H9 (cell line): ENCODE measurements at regions not wholly inside any gene's neighbourhood (a gene's known extent, or its start where the extent isn't known, plus 50 kb on each side); places are given as distances from the start of the nearest gene placed in this dataset.

Experiments
- DNase-seq: peaks from one replicate; pipeline ENCODE4 v3.0.0-alpha.2; 2017
- H2AFZ ChIP-seq: one replicate; pipeline ENCODE4 v1.6.1; 2013; ENCODE audit warnings: mild to moderate bottlenecking, low read length, control low read depth, moderate library complexity
- H2AK5ac ChIP-seq: 2 replicates; pipeline ENCODE4 v1.6.1; 2013; ENCODE audit warnings: low read length, control low read depth, mixed read lengths; ENCODE audit not compliant: insufficient read length
- H2BK120ac ChIP-seq: one replicate; pipeline ENCODE4 v1.6.1; 2013; ENCODE audit warnings: low read depth, mild to moderate bottlenecking, low read length, control low read depth, inconsistent platforms; ENCODE audit not compliant: poor library complexity, severe bottlenecking
- H2BK12ac ChIP-seq: 2 replicates; pipeline ENCODE4 v1.6.1; 2013; ENCODE audit warnings: low read length, control low read depth, mixed read lengths, low read depth; ENCODE audit not compliant: insufficient read length
- H2BK15ac ChIP-seq: 2 replicates; pipeline ENCODE4 v1.6.1; 2013; ENCODE audit warnings: low read depth, low read length, control low read depth
- H2BK20ac ChIP-seq: one replicate; pipeline ENCODE4 v1.6.1; 2013; ENCODE audit warnings: low read depth, mild to moderate bottlenecking, low read length, control low read depth, inconsistent platforms; ENCODE audit not compliant: poor library complexity, severe bottlenecking
- H2BK5ac ChIP-seq: 2 replicates; pipeline ENCODE4 v1.6.1; 2013; ENCODE audit warnings: low read length, control low read depth, mixed read lengths; ENCODE audit not compliant: insufficient read length
- H3K14ac ChIP-seq: 2 replicates; pipeline ENCODE4 v1.6.1; 2013; ENCODE audit warnings: low read length, control low read depth; ENCODE audit not compliant: insufficient read depth
- H3K18ac ChIP-seq: 2 replicates; pipeline ENCODE4 v1.6.1; 2013; ENCODE audit warnings: low read depth, mild to moderate bottlenecking, mixed read lengths, low read length, control low read depth; ENCODE audit not compliant: insufficient read length
- H3K23ac ChIP-seq: 2 replicates; pipeline ENCODE4 v1.6.1; 2013; ENCODE audit warnings: low read length, control low read depth, mixed read lengths, low read depth; ENCODE audit not compliant: insufficient read length
- H3K23me2 ChIP-seq: 2 replicates; pipeline ENCODE4 v1.6.1; 2013; ENCODE audit warnings: low read depth, mild to moderate bottlenecking, mixed read lengths, low read length, control low read depth; ENCODE audit not compliant: insufficient read length, poor library complexity, severe bottlenecking
- H3K27ac ChIP-seq: 2 replicates; pipeline ENCODE4 v1.5.1; 2013; ENCODE audit warnings: low read length, control low read depth, mixed read lengths, low read depth; ENCODE audit not compliant: insufficient read length
- H3K27me3 ChIP-seq: 2 replicates; pipeline ENCODE4 v1.6.1; 2013; ENCODE audit warnings: low read length, control low read depth, inconsistent platforms; ENCODE audit not compliant: insufficient read depth
- H3K4ac ChIP-seq: 2 replicates; pipeline ENCODE4 v1.6.1; 2013; ENCODE audit warnings: low read depth, mild to moderate bottlenecking, control low read depth, inconsistent platforms, low read length, moderate library complexity
- H3K4me1 ChIP-seq: 2 replicates; pipeline ENCODE4 v1.6.1; 2013; ENCODE audit warnings: low read length, control low read depth, inconsistent platforms; ENCODE audit not compliant: insufficient read depth
- H3K4me2 ChIP-seq: 2 replicates; pipeline ENCODE4 v1.6.1; 2013; ENCODE audit warnings: low read length, control low read depth, mixed read lengths; ENCODE audit not compliant: insufficient read length, insufficient read depth
- H3K56ac ChIP-seq: 2 replicates; pipeline ENCODE4 v1.6.1; 2013; ENCODE audit warnings: low read depth, mild to moderate bottlenecking, mixed read lengths, low read length, control low read depth; ENCODE audit not compliant: insufficient read length
- H3K79me1 ChIP-seq: 2 replicates; pipeline ENCODE4 v1.6.1; 2013; ENCODE audit warnings: low read depth, mild to moderate bottlenecking, moderate library complexity, low read length, control low read depth, inconsistent platforms; ENCODE audit not compliant: insufficient read depth, poor library complexity, severe bottlenecking
- H3K79me2 ChIP-seq: 2 replicates; pipeline ENCODE4 v1.6.1; 2013; ENCODE audit warnings: low read length, control low read depth, inconsistent platforms; ENCODE audit not compliant: insufficient read depth
- H3K9ac ChIP-seq: 2 replicates; pipeline ENCODE4 v1.6.1; 2013; ENCODE audit warnings: low read length, control low read depth, mixed read lengths; ENCODE audit not compliant: insufficient read length; ENCODE audit errors: extremely low read depth
- H3K9me3 ChIP-seq: one replicate; pipeline ENCODE4 v1.6.1; 2013; ENCODE audit warnings: low read depth, low read length, inconsistent platforms; ENCODE audit not compliant: control insufficient read depth
- H3T11ph ChIP-seq: one replicate; pipeline ENCODE4 v1.6.1; 2013; ENCODE audit warnings: mild to moderate bottlenecking, low read length, control low read depth, inconsistent platforms
- H4K20me1 ChIP-seq: one replicate; pipeline ENCODE4 v1.6.1; 2013; ENCODE audit not compliant: control insufficient read depth, insufficient read length, insufficient read depth
- H4K5ac ChIP-seq: 2 replicates; pipeline ENCODE4 v1.6.1; 2013; ENCODE audit warnings: low read depth, mild to moderate bottlenecking, mixed read lengths, low read length, control low read depth; ENCODE audit not compliant: insufficient read length
- H4K8ac ChIP-seq: replicated peaks from 2 replicates; pipeline ENCODE4 v1.6.1; 2013; ENCODE audit warnings: low read length, control low read depth, mixed read lengths, low read depth; ENCODE audit not compliant: insufficient read length
- H4K91ac ChIP-seq: 2 replicates; pipeline ENCODE4 v1.6.1; 2013; ENCODE audit warnings: low read depth, mild to moderate bottlenecking, moderate library complexity, mixed read lengths, low read length, control low read depth; ENCODE audit not compliant: insufficient read length
- H3K27ac Mint-ChIP-seq, 3 experiments: 2 replicates in 2 of 3; 3 replicates in 1 of 3; pipeline ENCODE4 v1.8.0; 2020 to 2021; ENCODE audit warnings: mixed read lengths in 3 of 3, mild to moderate bottlenecking in 1 of 3, moderate library complexity in 1 of 3
- H3K27me3 Mint-ChIP-seq: 2 replicates; pipeline ENCODE4 v1.8.0; 2021; ENCODE audit warnings: low read depth, mild to moderate bottlenecking, moderate library complexity, mixed read lengths
- H3K36me3 Mint-ChIP-seq, 3 experiments: 2 replicates in 2 of 3; 3 replicates in 1 of 3; pipeline ENCODE4 v1.8.0; 2020 to 2021; ENCODE audit warnings: low read depth in 3 of 3, mixed read lengths in 3 of 3; ENCODE audit not compliant: insufficient read depth in 1 of 3
- H3K4me1 Mint-ChIP-seq, 2 experiments: 2 replicates each; pipeline ENCODE4 v1.8.0; 2020; ENCODE audit warnings: mixed read lengths in 2 of 2
- H3K4me3 Mint-ChIP-seq, 2 experiments: 2 replicates in 1 of 2; 3 replicates in 1 of 2; pipeline ENCODE4 v1.8.0; 2020 to 2021; ENCODE audit warnings: mild to moderate bottlenecking in 2 of 2, mixed read lengths in 2 of 2, moderate library complexity in 1 of 2
- H3K9me3 Mint-ChIP-seq, 2 experiments: 2 replicates in 1 of 2; 3 replicates in 1 of 2; pipeline ENCODE4 v1.8.0; 2020; ENCODE audit warnings: mild to moderate bottlenecking in 2 of 2, mixed read lengths in 2 of 2, moderate library complexity in 1 of 2
- WGBS: extraction: QIAGEN DNeasy Blood & Tissue Kit; methylation state at CpG from one replicate; pipeline ENCODE4 v1.1.7; 2013; ENCODE audit warnings: missing lambda C conversion rate, low lambda C conversion rate, mixed read lengths; ENCODE audit not compliant: insufficient read length; ENCODE audit errors: extremely low coverage; 5-methylcytosine and 5-hydroxymethylcytosine counted together
- TF ChIP-seq, protein P1 (sequence below): fragments of 200-600 bp; sonication (generic); conservative IDR thresholded peaks from 3 replicates; pipeline ENCODE4 v1.8.0; 2021; ENCODE audit warnings: antibody characterized with exemption, mild to moderate bottlenecking

GRCh38 chr5:44697025-44697424, 111.7 kb upstream of the MRPS30 start:
- H3K27ac Mint-ChIP-seq = 0 out of 7 replicates have a peak overlapping the region, but pooled peaks of 1 of the 3 experiments have one; percentile 29
- no peak overlapping the region for H2BK5ac ChIP-seq
- no peak overlapping the region for H3K23ac ChIP-seq
- DNase-seq = no peak
- H4K5ac ChIP-seq = no peak overlapping the region
- peaks cover 4% of the 10 kb centered on the region; the same call in 1 of the 2 replicates for H3K4me1 ChIP-seq
- no peak overlapping the region for H2AFZ ChIP-seq
- no peak overlapping the region for H3K4me3 Mint-ChIP-seq
- no peaks in the 10 kb centered on the region for H3K27me3 Mint-ChIP-seq
- H4K91ac ChIP-seq = no peak overlapping the region
- H3K79me2 ChIP-seq = no peaks in the 10 kb centered on the region
- no peak overlapping the region for H2BK20ac ChIP-seq
- no CpG with 5 or more reads among the region's 3 CpGs for WGBS
- TF ChIP-seq, protein P1, sequence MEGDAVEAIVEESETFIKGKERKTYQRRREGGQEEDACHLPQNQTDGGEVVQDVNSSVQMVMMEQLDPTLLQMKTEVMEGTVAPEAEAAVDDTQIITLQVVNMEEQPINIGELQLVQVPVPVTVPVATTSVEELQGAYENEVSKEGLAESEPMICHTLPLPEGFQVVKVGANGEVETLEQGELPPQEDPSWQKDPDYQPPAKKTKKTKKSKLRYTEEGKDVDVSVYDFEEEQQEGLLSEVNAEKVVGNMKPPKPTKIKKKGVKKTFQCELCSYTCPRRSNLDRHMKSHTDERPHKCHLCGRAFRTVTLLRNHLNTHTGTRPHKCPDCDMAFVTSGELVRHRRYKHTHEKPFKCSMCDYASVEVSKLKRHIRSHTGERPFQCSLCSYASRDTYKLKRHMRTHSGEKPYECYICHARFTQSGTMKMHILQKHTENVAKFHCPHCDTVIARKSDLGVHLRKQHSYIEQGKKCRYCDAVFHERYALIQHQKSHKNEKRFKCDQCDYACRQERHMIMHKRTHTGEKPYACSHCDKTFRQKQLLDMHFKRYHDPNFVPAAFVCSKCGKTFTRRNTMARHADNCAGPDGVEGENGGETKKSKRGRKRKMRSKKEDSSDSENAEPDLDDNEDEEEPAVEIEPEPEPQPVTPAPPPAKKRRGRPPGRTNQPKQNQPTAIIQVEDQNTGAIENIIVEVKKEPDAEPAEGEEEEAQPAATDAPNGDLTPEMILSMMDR = no peak
- peaks cover 4 to 11% of the 10 kb centered on the region in 2 experiments; a peak in 4 of 5 replicates for H3K9me3 Mint-ChIP-seq
- H4K20me1 ChIP-seq = no peaks in the 10 kb centered on the region
- H3K4me2 ChIP-seq = no peak overlapping the region
- no peak overlapping the region for H3K27ac ChIP-seq
- H2AK5ac ChIP-seq = no peak overlapping the region
- H2BK120ac ChIP-seq = no peak overlapping the region
- peaks cover 6 to 10% of the 10 kb centered on the region in 2 experiments for H3K4me1 Mint-ChIP-seq
- H3K18ac ChIP-seq = no peak overlapping the region
- no peak overlapping the region for H2BK15ac ChIP-seq
- no peaks in the 10 kb centered on the region for H3K27me3 ChIP-seq
- H3K9ac ChIP-seq = no peak overlapping the region
- H2BK12ac ChIP-seq = no peak overlapping the region
- H3K14ac ChIP-seq = no peak overlapping the region
- no peaks in the 10 kb centered on the region for H3K9me3 ChIP-seq
- no peaks in the 10 kb centered on the region for H3K23me2 ChIP-seq
- H3K79me1 ChIP-seq = no peaks in the 10 kb centered on the region
- H3K36me3 Mint-ChIP-seq = peaks cover 0 to 5% (median 2%) of the 10 kb centered on the region in 3 experiments; a peak in 3 of 7 replicates
- H3K4ac ChIP-seq = no peak overlapping the region
- H3T11ph ChIP-seq = no peak overlapping the region
- no peak overlapping the region for H4K8ac ChIP-seq
- H3K56ac ChIP-seq = no peak overlapping the region
